ENCODE measurements at regions not wholly inside any gene's neighbourhood (a gene's known extent, or its start where the extent isn't known, plus 50 kb on each side); places are given as distances from the start of the nearest gene placed in this dataset.

- TF ChIP-seq CTCF (IDR thresholded peaks at IDR 0.05) (no peak), EP300 (IDR thresholded peaks at IDR 0.05) (no peak), POLR2A (IDR thresholded peaks at IDR 0.05) (no peak)
Measured at GRCh38 chr2:76009484-76009883, 298.8 kb upstream of the GCFC2 start.
